HepG2 (cell line): ENCODE measurements at regions not wholly inside any gene's neighbourhood (a gene's known extent, or its start where the extent isn't known, plus 50 kb on each side); places are given as distances from the start of the nearest gene placed in this dataset.

ENCODE experiments used
- ATAC-seq: fragments of 200-7000 bp; cut with Tn5 transposase; 3 replicates; pipeline ENCODE4 v1.9.1; 2020; ENCODE audit warnings: mild to moderate bottlenecking, moderate library complexity
- BruUV-seq: library from RNA; stranded (reverse); fragments of 400-500 nt; replicated peaks from 2 replicates; lab custom pipeline; 2021; lab: Mats Ljungman, UMichigan
- CTCF ChIA-PET: fragments of 300-600 bp; formaldehyde crosslinking; extraction: SDS; loops from one replicate; lab custom pipeline; 2021; ENCODE audit warnings: low total read pairs, inconsistent platforms, low intra/inter-chr PET ratio; lab: Yijun Ruan, JAX
- POLR2A ChIA-PET: fragments of 350-600 bp; sonication (Branson Sonifier 250); formaldehyde crosslinking; loops from one replicate; lab custom pipeline; 2020; ENCODE audit warnings: antibody characterized with exemption, inconsistent platforms; lab: Yijun Ruan, JAX
- DNase-seq: peaks from one replicate; pipeline ENCODE4 v3.0.0-alpha.2; 2015; ENCODE audit warnings: low spot score
- FAIRE-seq: peaks from 3 replicates; lab custom pipeline; 2011; peaks lifted over from hg19 to GRCh38; lab: Jason Lieb, UNC
- H2AFZ ChIP-seq: one replicate; pipeline ENCODE4 v1.6.1; 2011; ENCODE audit warnings: low read length, inconsistent platforms
- H3K27ac ChIP-seq: fragments of 300-600 bp; 3 replicates; pipeline ENCODE4 v1.8.0; 2011; ENCODE audit warnings: mixed run types, mild to moderate bottlenecking, mixed read lengths, low read length, inconsistent platforms; ENCODE audit not compliant: insufficient read depth; ENCODE audit errors: extremely low read length
- H3K27me3 ChIP-seq, 2 experiments: fragments of 200-600 bp in 1 of 2; 2 replicates in 1 of 2; 3 replicates in 1 of 2; pipeline versions ENCODE4 v1.6.0 to v1.8.0; 2011; ENCODE audit warnings: low read length in 2 of 2, mild to moderate bottlenecking in 2 of 2, moderate library complexity in 2 of 2, inconsistent platforms in 1 of 2; ENCODE audit not compliant: insufficient read depth in 2 of 2, control insufficient read depth in 1 of 2
- H3K36me3 ChIP-seq, 2 experiments: fragments of 200-600 bp in 1 of 2; replicated peaks in 1 of 2; 2 replicates in 1 of 2; 3 replicates in 1 of 2; pipeline versions ENCODE4 v1.5.1 to v1.8.0; 2011; ENCODE audit warnings: low read length in 2 of 2, inconsistent platforms in 1 of 2; ENCODE audit not compliant: insufficient read depth in 2 of 2, control insufficient read depth in 1 of 2
- H3K4me1 ChIP-seq: 2 replicates; pipeline ENCODE4 v1.5.1; 2012; ENCODE audit warnings: low read length, inconsistent platforms; ENCODE audit not compliant: insufficient read depth
- H3K4me2 ChIP-seq: 2 replicates; pipeline ENCODE4 v1.6.0; 2011; ENCODE audit warnings: low read depth, low read length, inconsistent platforms
- H3K4me3 ChIP-seq, 3 experiments: fragments of 200-600 bp in 1 of 3; sonication (generic), shearing (Covaris generic) in 1 of 3; replicated peaks in 1 of 3; 2 replicates each; pipeline ENCODE4 v1.5.1; 2011 to 2016; ENCODE audit warnings: low read length in 3 of 3, inconsistent platforms in 2 of 3, low read depth in 2 of 3, mild to moderate bottlenecking in 2 of 3, control low read depth in 1 of 3, mixed read lengths in 1 of 3; ENCODE audit not compliant: insufficient read depth in 1 of 3
- H3K79me2 ChIP-seq: one replicate; pipeline ENCODE4 v1.6.1; 2011; ENCODE audit warnings: low read length, inconsistent platforms; ENCODE audit not compliant: insufficient read depth
- H3K9ac ChIP-seq: 2 replicates; pipeline ENCODE4 v1.6.0; 2011; ENCODE audit warnings: mild to moderate bottlenecking, low read depth, low read length, inconsistent platforms; ENCODE audit not compliant: insufficient read depth
- H3K9me3 ChIP-seq: 2 replicates; pipeline ENCODE4 v1.5.1; 2012; ENCODE audit warnings: mild to moderate bottlenecking, low read length
- H4K20me1 ChIP-seq: 2 replicates; pipeline ENCODE4 v1.6.0; 2011; ENCODE audit warnings: inconsistent platforms, mild to moderate bottlenecking, low read length, moderate library complexity; ENCODE audit not compliant: insufficient read depth
- DR1 ChIP-seq: sonication (generic); formaldehyde crosslinking; IDR thresholded peaks from 2 replicates; pipeline ENCODE4 v1.8.0; 2021; ENCODE audit warnings: mild to moderate bottlenecking, missing genetic modification reagents, inconsistent platforms
- EED ChIP-seq: sonication (generic); formaldehyde crosslinking; IDR thresholded peaks from 2 replicates; pipeline ENCODE4 v1.5.0; 2020; ENCODE audit warnings: mild to moderate bottlenecking, missing genetic modification reagents
- MLLT10 ChIP-seq: sonication (generic); formaldehyde crosslinking; IDR thresholded peaks from 2 replicates; pipeline ENCODE4 v1.4.0; 2020; ENCODE audit warnings: missing genetic modification reagents
- NCOR1 ChIP-seq: fragments of 200-600 bp; sonication (generic); IDR thresholded peaks from 2 replicates; pipeline ENCODE4 v1.7.0; 2017; ENCODE audit warnings: antibody characterized with exemption, low read length, borderline replicate concordance
- NFRKB ChIP-seq: fragments of 450-650 bp; IDR thresholded peaks from 2 replicates; pipeline ENCODE4 v1.6.1; 2017
- RARG ChIP-seq: sonication (generic); formaldehyde crosslinking; IDR thresholded peaks from 2 replicates; pipeline ENCODE4 v1.4.0; 2020; ENCODE audit warnings: low read depth, mild to moderate bottlenecking, missing genetic modification reagents
- SIN3A ChIP-seq: IDR thresholded peaks from 2 replicates; pipeline ENCODE4 v1.6.1; 2011; ENCODE audit warnings: low read depth, mild to moderate bottlenecking, control low read depth, low read length, borderline replicate concordance
- SUZ12 ChIP-seq: fragments of 150-350 bp; IDR thresholded peaks from 2 replicates; pipeline ENCODE4 v1.6.1; 2014; ENCODE audit warnings: low read depth, low read length
- ZNF253 ChIP-seq: sonication (generic); formaldehyde crosslinking; IDR thresholded peaks from 2 replicates; pipeline ENCODE4 v1.8.0; 2022; ENCODE audit warnings: mild to moderate bottlenecking, missing genetic modification reagents, borderline replicate concordance
- ZNF34 ChIP-seq: sonication (generic); formaldehyde crosslinking; IDR thresholded peaks from 2 replicates; pipeline ENCODE4 v1.4.0; 2020; ENCODE audit warnings: mild to moderate bottlenecking, missing genetic modification reagents, borderline replicate concordance
- ZNF383 ChIP-seq: sonication (generic); formaldehyde crosslinking; IDR thresholded peaks from 2 replicates; pipeline ENCODE4 v1.4.0; 2020; ENCODE audit warnings: missing genetic modification reagents, mild to moderate bottlenecking, borderline replicate concordance
- ZNF44 ChIP-seq: sonication (generic); formaldehyde crosslinking; IDR thresholded peaks from 2 replicates; pipeline ENCODE4 v1.5.1; 2020; ENCODE audit warnings: mild to moderate bottlenecking, missing genetic modification reagents
- WGBS: methylation state at CpG from one replicate; pipeline ENCODE4 v1.1.6; 2017; ENCODE audit warnings: low lambda C conversion rate; 5-methylcytosine and 5-hydroxymethylcytosine counted together
- in situ Hi-C: cut with HindIII; loops from 2 replicates; pipeline ENCODE4 v1.10.0; 2017; ENCODE audit warnings: low pct_unique_long_range_greater_than_20kb; ENCODE audit not compliant: extremely low pct_ligation_motif_present
- intact Hi-C: fragments of 100-400 bp; cut with micrococcal nuclease; formaldehyde crosslinking; loops from one replicate; pipeline ENCODE4 v1.10.0; 2022; ENCODE audit not compliant: unreplicated experiment
- TF ChIP-seq, protein P1 (sequence below): sonication (generic); formaldehyde crosslinking; conservative IDR thresholded peaks from 2 replicates; pipeline ENCODE4 v1.5.0; 2020; ENCODE audit warnings: missing genetic modification reagents
- TF ChIP-seq, protein P2 (sequence below): sonication (generic); formaldehyde crosslinking; IDR thresholded peaks from 2 replicates; pipeline ENCODE4 v1.5.1; 2020; ENCODE audit warnings: missing genetic modification reagents, mild to moderate bottlenecking, borderline replicate concordance
- TF ChIP-seq, protein P3 (sequence below): sonication (generic); formaldehyde crosslinking; IDR thresholded peaks from 2 replicates; pipeline ENCODE4 v1.4.0; 2020; ENCODE audit warnings: missing genetic modification reagents

DNA sequence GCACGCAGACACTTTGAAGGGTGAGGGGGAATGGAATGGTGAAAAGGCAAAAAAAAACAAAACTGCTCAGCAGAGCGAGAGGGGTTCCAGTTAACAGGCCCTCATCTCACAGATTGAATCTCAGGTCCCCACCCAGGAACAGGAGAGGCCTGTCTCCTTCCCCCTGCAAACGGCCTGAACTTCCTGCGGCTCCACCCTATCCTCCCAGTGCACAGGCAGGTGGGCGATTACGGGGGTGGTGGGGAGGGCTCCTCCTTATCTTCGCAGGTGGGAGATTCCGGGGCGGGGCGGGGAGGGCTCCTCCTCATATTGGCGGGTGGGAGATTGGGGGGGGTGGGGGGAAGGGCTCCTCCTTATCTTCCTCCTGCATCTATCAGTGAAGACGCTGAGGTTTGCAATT lies 129.0 kb downstream of the SOX4 start:
- Histone ChIP-seq H4K20me1 (no peaks in the 10 kb centered on the region), H3K36me3 (no peaks in the 10 kb centered on the region), H3K27me3 (no peaks in the 10 kb centered on the region), H3K9me3 (no peaks in the 10 kb centered on the region), H2AFZ (no peak overlapping the region), H3K79me2 (no peaks in the 10 kb centered on the region), H3K4me1 (no peaks in the 10 kb centered on the region), H3K4me2 (no peak overlapping the region), H3K9ac (no peak overlapping the region), H3K4me3 (no peak overlapping the region), H3K27ac (no peak overlapping the region)
- intact Hi-C loops: no loop called here
- ATAC-seq: no peak
- no peak for DNase-seq
- BruUV-seq: no TSS peak
- no peak for FAIRE-seq
- ChIA-PET CTCF (no interaction called here), POLR2A (no interaction called here)
- in situ Hi-C loops: no loop called here
- whole genome bisulfite sequencing: 69% methylated on average over 12 of the region's 12 CpGs
- TF ChIP-seq, protein P1, sequence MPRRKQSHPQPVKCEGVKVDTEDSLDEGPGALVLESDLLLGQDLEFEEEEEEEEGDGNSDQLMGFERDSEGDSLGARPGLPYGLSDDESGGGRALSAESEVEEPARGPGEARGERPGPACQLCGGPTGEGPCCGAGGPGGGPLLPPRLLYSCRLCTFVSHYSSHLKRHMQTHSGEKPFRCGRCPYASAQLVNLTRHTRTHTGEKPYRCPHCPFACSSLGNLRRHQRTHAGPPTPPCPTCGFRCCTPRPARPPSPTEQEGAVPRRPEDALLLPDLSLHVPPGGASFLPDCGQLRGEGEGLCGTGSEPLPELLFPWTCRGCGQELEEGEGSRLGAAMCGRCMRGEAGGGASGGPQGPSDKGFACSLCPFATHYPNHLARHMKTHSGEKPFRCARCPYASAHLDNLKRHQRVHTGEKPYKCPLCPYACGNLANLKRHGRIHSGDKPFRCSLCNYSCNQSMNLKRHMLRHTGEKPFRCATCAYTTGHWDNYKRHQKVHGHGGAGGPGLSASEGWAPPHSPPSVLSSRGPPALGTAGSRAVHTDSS: no peak
- TF ChIP-seq EED: no peak

DNA sequence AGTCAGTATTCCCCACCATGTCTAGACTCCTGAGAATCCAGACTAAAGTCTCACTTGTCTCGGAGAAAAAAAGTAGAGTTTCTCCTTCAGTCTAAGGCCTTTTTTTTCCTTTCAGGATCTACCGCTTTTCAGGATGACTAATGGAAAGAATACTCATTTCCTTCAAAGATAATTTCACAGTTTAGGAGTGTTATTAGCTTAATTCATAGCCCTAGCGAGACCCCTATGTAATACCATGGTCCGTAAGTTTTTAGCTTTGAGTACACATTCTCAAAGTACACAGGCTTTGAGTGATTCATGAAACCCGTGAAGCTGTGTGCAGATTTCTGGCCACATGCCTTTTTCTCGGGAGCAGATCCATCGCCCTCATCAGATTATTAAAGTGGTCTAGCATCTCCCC lies 133.1 kb downstream of the SOX4 start:
- ChIA-PET CTCF (no interaction called here), POLR2A (no interaction called here)
- Histone ChIP-seq H3K9ac (no peak overlapping the region), H3K4me1 (peaks cover 6% of the 10 kb centered on the region), H4K20me1 (no peaks in the 10 kb centered on the region), H3K27ac (no peak overlapping the region), H3K9me3 (no peaks in the 10 kb centered on the region), H3K27me3 (no peaks in the 10 kb centered on the region), H3K4me3 (no peak overlapping the region), H3K36me3 (no peaks in the 10 kb centered on the region)
- ATAC-seq: no peak
- TF ChIP-seq NFRKB (no peak), SUZ12 (no peak), RARG (no peak), SIN3A (no peak), ZNF383 (CRISPR knock-in tag) (no peak), DR1 (CRISPR knock-in tag) (no peak), ZNF44 (no peak), ZNF253 (CRISPR knock-in tag) (no peak), NCOR1 (no peak), ZNF34 (CRISPR knock-in tag) (no peak), MLLT10 (no peak)
- TF ChIP-seq, protein P2, sequence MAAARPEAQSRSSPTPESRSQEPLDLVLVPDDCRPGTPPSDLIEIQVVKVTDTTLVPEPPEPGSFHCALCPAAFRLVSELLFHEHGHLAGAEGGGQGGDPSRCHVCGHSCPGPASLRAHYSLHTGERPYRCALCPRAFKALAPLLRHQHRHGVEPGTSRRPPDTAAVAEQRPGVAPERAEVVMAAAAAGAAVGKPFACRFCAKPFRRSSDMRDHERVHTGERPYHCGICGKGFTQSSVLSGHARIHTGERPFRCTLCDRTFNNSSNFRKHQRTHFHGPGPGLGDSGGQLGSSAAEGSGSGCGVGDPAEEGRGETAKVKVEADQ (CRISPR knock-in tag): no peak
- TF ChIP-seq, protein P3, sequence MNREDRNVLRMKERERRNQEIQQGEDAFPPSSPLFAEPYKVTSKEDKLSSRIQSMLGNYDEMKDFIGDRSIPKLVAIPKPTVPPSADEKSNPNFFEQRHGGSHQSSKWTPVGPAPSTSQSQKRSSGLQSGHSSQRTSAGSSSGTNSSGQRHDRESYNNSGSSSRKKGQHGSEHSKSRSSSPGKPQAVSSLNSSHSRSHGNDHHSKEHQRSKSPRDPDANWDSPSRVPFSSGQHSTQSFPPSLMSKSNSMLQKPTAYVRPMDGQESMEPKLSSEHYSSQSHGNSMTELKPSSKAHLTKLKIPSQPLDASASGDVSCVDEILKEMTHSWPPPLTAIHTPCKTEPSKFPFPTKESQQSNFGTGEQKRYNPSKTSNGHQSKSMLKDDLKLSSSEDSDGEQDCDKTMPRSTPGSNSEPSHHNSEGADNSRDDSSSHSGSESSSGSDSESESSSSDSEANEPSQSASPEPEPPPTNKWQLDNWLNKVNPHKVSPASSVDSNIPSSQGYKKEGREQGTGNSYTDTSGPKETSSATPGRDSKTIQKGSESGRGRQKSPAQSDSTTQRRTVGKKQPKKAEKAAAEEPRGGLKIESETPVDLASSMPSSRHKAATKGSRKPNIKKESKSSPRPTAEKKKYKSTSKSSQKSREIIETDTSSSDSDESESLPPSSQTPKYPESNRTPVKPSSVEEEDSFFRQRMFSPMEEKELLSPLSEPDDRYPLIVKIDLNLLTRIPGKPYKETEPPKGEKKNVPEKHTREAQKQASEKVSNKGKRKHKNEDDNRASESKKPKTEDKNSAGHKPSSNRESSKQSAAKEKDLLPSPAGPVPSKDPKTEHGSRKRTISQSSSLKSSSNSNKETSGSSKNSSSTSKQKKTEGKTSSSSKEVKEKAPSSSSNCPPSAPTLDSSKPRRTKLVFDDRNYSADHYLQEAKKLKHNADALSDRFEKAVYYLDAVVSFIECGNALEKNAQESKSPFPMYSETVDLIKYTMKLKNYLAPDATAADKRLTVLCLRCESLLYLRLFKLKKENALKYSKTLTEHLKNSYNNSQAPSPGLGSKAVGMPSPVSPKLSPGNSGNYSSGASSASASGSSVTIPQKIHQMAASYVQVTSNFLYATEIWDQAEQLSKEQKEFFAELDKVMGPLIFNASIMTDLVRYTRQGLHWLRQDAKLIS: no peak
- TF ChIP-seq, all 625 proteins: peak for 0
- FAIRE-seq: no peak
- Histone ChIP-seq H3K79me2 (no peaks in the 10 kb centered on the region), H3K4me2 (no peak overlapping the region), H2AFZ (no peak overlapping the region)
- in situ Hi-C loops (no loop called here), intact Hi-C loops (no loop called here)
- no TSS peak for BruUV-seq
- DNase-seq: no peak
- WGBS: 27% methylated on average over 7 of the region's 7 CpGs
